GM12878 (cell line): ENCODE measurements at regions not wholly inside any gene's neighbourhood (a gene's known extent, or its start where the extent isn't known, plus 50 kb on each side); places are given as distances from the start of the nearest gene placed in this dataset.
A peak's percentile ranks its signal among the peaks of the same experiment; 100 is the strongest.

Source experiments
- ATAC-seq: fragments of 200-7000 bp; cut with Tn5 transposase; 3 replicates; pipeline ENCODE4 v1.9.1; 2020; ENCODE audit warnings: mild to moderate bottlenecking, moderate library complexity
- BruUV-seq: library from RNA; stranded (reverse); fragments of 400-500 nt; replicated peaks from 2 replicates; lab custom pipeline; 2021; lab: Mats Ljungman, UMichigan
- CTCF ChIA-PET: fragments of 300-600 bp; sonication (Branson Sonifier 250); formaldehyde crosslinking; extraction: SDS; loops from one replicate; lab custom pipeline; 2021; ENCODE audit warnings: inconsistent platforms; lab: Yijun Ruan, JAX
- POLR2A ChIA-PET: fragments of 350-600 bp; formaldehyde crosslinking; extraction: SDS; loops from one replicate; lab custom pipeline; 2021; ENCODE audit warnings: inconsistent platforms; lab: Charles Lee
- RAD21 ChIA-PET: fragments of 300-600 bp; sonication (Branson Sonifier 250); formaldehyde crosslinking; loops from one replicate; lab custom pipeline; 2023; ENCODE audit warnings: antibody characterized with exemption; ENCODE audit not compliant: unreplicated experiment; lab: Charles Lee
- SMC1A ChIA-PET: fragments of 300-600 bp; sonication (Branson Sonifier 250); formaldehyde crosslinking; loops from one replicate; lab custom pipeline; 2023; ENCODE audit not compliant: unreplicated experiment, uncharacterized antibody; lab: Charles Lee
- DNase-seq: peaks from one replicate; pipeline ENCODE4 v3.0.0-alpha.2; 2011; ENCODE audit warnings: low read depth, low spot score
- FAIRE-seq: peaks from 3 replicates; lab custom pipeline; 2011; peaks lifted over from hg19 to GRCh38; lab: Jason Lieb, UNC
- H2AFZ ChIP-seq: 2 replicates; pipeline ENCODE4 v1.6.0; 2011; ENCODE audit warnings: low read depth, low read length, control low read depth; ENCODE audit not compliant: control insufficient read depth
- H3K27ac ChIP-seq: 2 replicates; pipeline ENCODE4 v1.5.1; 2011; ENCODE audit warnings: control low read depth; ENCODE audit not compliant: control insufficient read depth, insufficient read depth
- H3K27me3 ChIP-seq, 2 experiments: replicated peaks in 1 of 2; 2 replicates each; pipeline versions ENCODE4 v1.6.0 to v1.6.1; 2011; ENCODE audit warnings: low read length in 1 of 2; ENCODE audit not compliant: control insufficient read depth in 2 of 2, insufficient read depth in 2 of 2
- H3K36me3 ChIP-seq, 2 experiments: 2 replicates each; pipeline ENCODE4 v1.5.1; 2011; ENCODE audit warnings: low read length in 1 of 2; ENCODE audit not compliant: control insufficient read depth in 2 of 2, insufficient read depth in 2 of 2
- H3K4me1 ChIP-seq: 2 replicates; pipeline ENCODE4 v1.6.1; 2011; ENCODE audit warnings: mild to moderate bottlenecking, low read length, moderate library complexity, mixed read lengths; ENCODE audit not compliant: control insufficient read depth, insufficient read depth
- H3K4me2 ChIP-seq: 2 replicates; pipeline ENCODE4 v1.6.0; 2011; ENCODE audit warnings: control low read depth; ENCODE audit not compliant: control insufficient read depth, insufficient read depth
- H3K4me3 ChIP-seq: fragments of 200-600 bp; sonication (generic); 2 replicates; pipeline ENCODE4 v1.5.1; 2016
- H3K79me2 ChIP-seq: 2 replicates; pipeline ENCODE4 v1.6.0; 2011; ENCODE audit warnings: low read length; ENCODE audit not compliant: control insufficient read depth, insufficient read depth
- H3K9ac ChIP-seq: 2 replicates; pipeline ENCODE4 v1.8.0; 2011; ENCODE audit warnings: low read length, control low read depth, mixed read lengths; ENCODE audit not compliant: control insufficient read depth, insufficient read depth
- H3K9me3 ChIP-seq: replicated peaks from 3 replicates; pipeline ENCODE4 v1.5.1; 2011; ENCODE audit warnings: mild to moderate bottlenecking, low read length; ENCODE audit not compliant: control insufficient read depth, insufficient read depth
- H4K20me1 ChIP-seq: 2 replicates; pipeline ENCODE4 v1.6.0; 2011; ENCODE audit not compliant: control insufficient read depth, insufficient read depth
- ATF3 ChIP-seq: IDR thresholded peaks from 2 replicates; pipeline ENCODE4 v1.6.1; 2011; ENCODE audit warnings: low read depth, mild to moderate bottlenecking, low read length, moderate library complexity, borderline replicate concordance; ENCODE audit errors: extremely low read depth
- BHLHE40 ChIP-seq, 2 experiments: fragments of 450-650 bp in 1 of 2; IDR thresholded peaks; 2 replicates each; pipeline ENCODE4 v1.6.1; 2011 to 2017; ENCODE audit warnings: low read depth in 2 of 2, borderline replicate concordance in 1 of 2, improper control_type of control experiment in 1 of 2, low read length in 1 of 2, mild to moderate bottlenecking in 1 of 2
- CEBPZ ChIP-seq: fragments of 150-350 bp; IDR thresholded peaks from 2 replicates; pipeline ENCODE4 v1.6.1; 2016; ENCODE audit warnings: low read depth, low read length
- IRF3 ChIP-seq: fragments of 450-650 bp; IDR thresholded peaks from 2 replicates; pipeline ENCODE4 v1.6.1; 2014; ENCODE audit warnings: mild to moderate bottlenecking
- MTA2 ChIP-seq: fragments of 450-650 bp; IDR thresholded peaks from 2 replicates; pipeline ENCODE4 v1.6.1; 2016; ENCODE audit warnings: low read depth, mild to moderate bottlenecking, moderate library complexity
- NFYA ChIP-seq: IDR thresholded peaks from 2 replicates; pipeline ENCODE4 v1.6.1; 2011; ENCODE audit warnings: low read depth, mild to moderate bottlenecking, low read length, improper control_type of control experiment, borderline replicate concordance
- NR2C1 ChIP-seq: fragments of 450-650 bp; IDR thresholded peaks from 2 replicates; pipeline ENCODE4 v1.6.1; 2017; ENCODE audit warnings: antibody characterized with exemption, mild to moderate bottlenecking, moderate library complexity
- NR2C2 ChIP-seq: IDR thresholded peaks from 2 replicates; pipeline ENCODE4 v1.6.1; 2011; ENCODE audit warnings: borderline replicate concordance, low read depth; ENCODE audit not compliant: control insufficient read depth, insufficient read length
- NR2F1 ChIP-seq: fragments of 450-650 bp; conservative IDR thresholded peaks from 2 replicates; pipeline ENCODE4 v1.6.1; 2017; ENCODE audit warnings: mild to moderate bottlenecking
- RELB ChIP-seq: fragments of 450-650 bp; IDR thresholded peaks from 2 replicates; pipeline ENCODE4 v1.6.1; 2017; ENCODE audit warnings: low read depth, mild to moderate bottlenecking, moderate library complexity
- REST ChIP-seq: IDR thresholded peaks from 2 replicates; pipeline ENCODE4 v1.6.1; 2012; ENCODE audit warnings: mild to moderate bottlenecking, low read depth, low read length
- WGBS: methylation state at CpG from one replicate; pipeline ENCODE4 v1.1.6; 2016; ENCODE audit warnings: low lambda C conversion rate; ENCODE audit not compliant: insufficient replicate concordance, insufficient coverage; ENCODE audit errors: missing lambda C conversion rate; 5-methylcytosine and 5-hydroxymethylcytosine counted together
- in situ Hi-C: fragments of 300-500 bp; cut with MboI; formaldehyde crosslinking; loops from 9 replicates; pipeline ENCODE4 v1.14.3; 2018; ENCODE audit warnings: mixed read lengths
- intact Hi-C: fragments of 100-400 bp; cut with micrococcal nuclease; formaldehyde crosslinking; loops from one replicate; pipeline ENCODE4 v1.14.2; 2022; ENCODE audit not compliant: unreplicated experiment

GRCh38 chr15:97144377-97144711 lies 813.8 kb downstream of the NR2F2 start:
- RAD21 ChIA-PET, result interaction anchor here (0.9 to 2.3 kb wide), 9 partner anchors 29 to 789 kb away, joined by 3 to 8 read pairs (median 3); no protein-coding TSS in a partner anchor
- ATAC-seq (peak; percentile 69), FAIRE-seq (no peak), DNase-seq (no peak)
- WGBS, result 3% methylated on average over 2 of the region's 2 CpGs
- POLR2A ChIA-PET, result no interaction called here
- Histone ChIP-seq H3K9me3 (no peaks in the 10 kb centered on the region; the same call in 2 of the 3 replicates), H3K79me2 (no peaks in the 10 kb centered on the region), H3K4me2 (no peak overlapping the region), H2AFZ (no peak overlapping the region), H3K9ac (no peak overlapping the region), H3K27me3 (no peaks in the 10 kb centered on the region), H3K4me3 (no peak overlapping the region), H4K20me1 (no peaks in the 10 kb centered on the region), H3K36me3 (no peaks in the 10 kb centered on the region), H3K4me1 (no peaks in the 10 kb centered on the region), H3K27ac (no peak overlapping the region)
- SMC1A ChIA-PET, result interaction anchor here (0.6 to 2.8 kb wide), 15 partner anchors 11 to 816 kb away, joined by 3 to 21 read pairs (median 4); no protein-coding TSS in a partner anchor
- no TSS peak for BruUV-seq
- CTCF ChIA-PET, result interaction anchor here (0.9 to 1.9 kb wide), 2 partner anchors 30 to 90 kb away, joined by 3 to 6 read pairs; no protein-coding TSS in a partner anchor
- in situ Hi-C loops (no loop called here), intact Hi-C loops (loop anchor here (5.0 to 10.0 kb wide), 2 partner anchors 88 to 790 kb away; no protein-coding TSS in a partner anchor)
- TF ChIP-seq REST, result no peak
- TF ChIP-seq RELB, result 0 out of 2 replicates have a peak, but pooled peaks have one; percentile 46
- TF ChIP-seq ATF3, result no peak
- no peak for TF ChIP-seq NFYA
- TF ChIP-seq BHLHE40 (IDR thresholded peaks at IDR 0.05; ENCODE audit: borderline replicate concordance in 1 of 2, low read depth in 2 of 2, low read length in 1 of 2), result no peak
- no peak for TF ChIP-seq CEBPZ
- no peak for TF ChIP-seq NR2C1
- TF ChIP-seq MTA2, result 0 out of 2 replicates have a peak, but pooled peaks have one; percentile 21
- TF ChIP-seq IRF3, result no peak
- peak; percentile 42; the same call in 1 of the 2 replicates for TF ChIP-seq NR2F1
- TF ChIP-seq NR2C2, result no peak
